Activated effector memory CD4-positive, alpha-beta T cell treated with anti-CD3 and anti-CD28 coated beads, Interleukin-2, amount 50 U/mL, for 16 hours (primary cell): ENCODE measurements at regions not wholly inside any gene's neighbourhood (a gene's known extent, or its start where the extent isn't known, plus 50 kb on each side); places are given as distances from the start of the nearest gene placed in this dataset.

Source experiments
- DNase-seq: peaks from one replicate; pipeline ENCODE4 v3.0.0-alpha.2; 2020

DNA sequence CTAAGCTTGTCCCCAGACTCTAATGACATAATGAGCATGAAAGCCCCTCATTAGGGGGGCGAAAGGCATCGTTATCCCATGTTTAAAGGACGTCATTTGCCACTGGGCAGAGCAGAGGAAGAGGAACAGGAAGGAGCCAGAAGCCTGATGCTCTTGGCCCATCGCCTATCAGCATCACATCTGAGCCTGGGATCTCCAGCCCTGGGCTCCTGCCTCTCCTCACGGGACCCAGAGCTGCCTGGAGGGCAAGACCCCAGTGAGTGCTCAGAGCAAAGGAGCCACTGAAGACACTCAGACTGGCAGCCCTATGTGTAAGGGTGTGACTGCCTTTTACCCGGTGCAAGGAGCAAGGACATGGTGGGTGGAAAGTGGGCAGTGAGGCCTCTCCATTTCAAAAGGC lies 115.0 kb upstream of the ZNF507 start:
- no peak for DNase-seq

DNA sequence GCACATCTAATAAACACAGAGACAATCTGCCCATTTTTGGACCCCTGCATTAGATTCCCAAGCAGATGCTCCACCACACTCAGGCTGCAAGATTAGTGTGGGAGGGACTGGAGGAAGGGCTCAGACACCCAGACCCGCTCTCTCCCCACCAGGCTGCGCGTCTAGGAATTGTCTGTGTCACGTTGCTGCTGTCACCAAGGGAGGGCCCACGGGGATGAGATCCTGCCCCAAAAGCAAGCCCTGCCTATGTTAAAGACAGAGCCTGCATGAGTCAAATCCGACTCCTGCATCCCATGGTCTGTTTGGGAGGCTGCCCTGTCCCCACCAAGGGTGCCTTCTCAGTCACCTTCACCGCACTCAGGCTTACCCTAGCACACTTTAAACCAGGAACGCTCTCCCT lies 114.4 kb upstream of the ZNF507 start:
- DNase-seq, result peak; percentile 50

- peak; percentile 25 for DNase-seq
Measured at GRCh38 chr19:32231691-32232090, 113.7 kb upstream of the ZNF507 start.

GRCh38 chr19:32232449-32232848 lies 113.0 kb upstream of the ZNF507 start:
- DNase-seq, result peak; percentile 49

DNA sequence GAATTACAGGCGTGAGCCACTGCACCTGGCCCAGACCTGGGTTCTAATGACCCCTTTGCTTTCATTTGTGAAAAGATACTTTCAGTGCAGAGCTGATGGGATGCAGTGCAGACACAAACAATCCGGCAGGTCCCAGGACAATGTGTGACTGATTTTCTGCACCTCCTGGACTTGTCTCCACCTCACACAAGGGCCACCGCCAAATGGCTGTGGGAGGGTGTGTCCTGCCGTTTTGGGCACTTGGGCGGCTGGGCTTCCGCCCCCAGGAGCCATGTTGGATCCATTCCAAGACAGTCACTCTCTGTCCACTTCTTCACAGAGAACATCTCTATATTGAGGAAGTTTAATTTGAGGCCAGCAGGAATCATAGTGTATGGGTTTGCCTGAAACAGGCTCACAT lies 112.3 kb upstream of the ZNF507 start:
- DNase-seq, result peak; percentile 31

DNA sequence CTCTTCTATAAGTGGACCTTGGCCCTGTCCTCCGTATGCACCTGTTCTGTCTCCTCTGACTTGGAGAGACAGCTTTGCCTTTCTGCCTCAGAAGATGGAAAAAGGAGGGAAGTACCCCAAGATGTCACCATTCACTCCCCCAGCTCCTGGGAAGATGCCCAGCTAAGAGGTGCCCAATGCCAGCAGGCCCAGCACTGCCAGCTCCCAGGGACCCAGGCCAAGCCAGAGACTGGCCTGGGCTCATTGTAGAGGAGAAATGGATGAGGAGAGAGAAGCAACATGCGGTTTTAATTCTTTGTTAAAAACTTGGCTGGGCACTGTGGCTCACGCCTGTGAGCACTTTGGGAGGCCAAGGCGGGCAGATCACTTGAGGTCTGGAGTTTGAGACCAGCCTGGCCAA lies 111.5 kb upstream of the ZNF507 start:
- DNase-seq, result peak; percentile 42

- DNase-seq, result no peak
Measured at GRCh38 chr19:32234663-32235217, 110.7 kb upstream of the ZNF507 start.

DNA sequence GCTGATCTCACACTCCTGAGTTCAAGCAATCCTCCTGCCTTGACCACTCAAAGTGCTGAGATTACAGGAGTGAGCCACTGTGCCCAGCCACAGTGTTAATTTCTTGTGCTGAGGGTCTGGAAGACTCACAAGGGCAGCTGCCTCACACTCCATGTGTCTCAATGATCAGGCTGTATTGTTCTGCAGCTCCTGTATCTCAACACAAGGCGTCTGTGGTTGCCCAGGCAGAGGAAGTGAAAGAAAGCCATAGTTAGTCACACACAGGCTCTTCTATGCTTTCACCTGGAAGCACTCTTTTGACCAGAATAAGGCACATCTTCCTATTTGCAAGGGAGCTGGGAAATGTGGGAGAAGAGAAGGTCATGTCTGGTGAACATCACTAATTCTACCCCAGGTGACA lies 107.3 kb upstream of the ZNF507 start:
- DNase-seq, result no peak

DNA sequence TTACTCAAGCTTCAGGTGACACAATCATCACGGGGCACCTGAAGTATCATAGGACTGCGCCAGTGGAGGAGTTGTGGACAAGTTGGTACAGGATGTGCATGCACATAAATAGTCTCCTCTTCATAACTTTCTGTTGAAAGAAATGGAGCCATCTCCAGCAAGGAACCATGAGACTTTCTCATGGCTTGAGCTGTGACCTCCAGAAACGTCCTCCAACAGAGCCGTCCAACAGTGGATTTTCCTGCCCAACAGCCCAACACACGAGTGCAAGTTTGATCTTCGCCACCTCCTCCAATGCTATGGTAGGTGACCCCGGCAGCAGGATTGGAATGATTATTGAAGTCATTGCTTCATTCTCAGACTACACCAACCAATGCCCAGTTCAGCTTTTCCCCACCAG lies 105.1 kb upstream of the ZNF507 start:
- no peak for DNase-seq

DNA sequence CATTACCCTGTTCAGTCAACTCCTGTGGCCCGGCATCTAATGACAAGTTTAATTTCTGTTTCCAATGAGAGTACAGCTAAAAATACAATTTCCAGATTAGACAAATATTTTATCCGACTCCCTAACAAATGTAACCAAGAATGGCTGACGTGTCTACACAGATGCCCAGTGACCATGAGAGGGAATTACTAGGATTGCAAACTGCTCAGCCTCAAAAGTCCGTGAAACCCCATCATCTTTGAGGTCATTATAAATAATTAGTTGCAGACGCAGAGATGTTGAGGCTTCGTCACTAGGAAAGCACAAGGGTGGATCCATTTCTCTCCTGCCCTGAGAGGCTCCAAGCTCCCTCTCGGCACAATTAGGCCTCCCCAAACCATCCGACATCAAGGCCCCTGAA lies 104.1 kb upstream of the ZNF507 start:
- no peak for DNase-seq

GRCh38 chr19:32241932-32242710 lies 103.3 kb upstream of the ZNF507 start:
- no peak for DNase-seq

GRCh38 chr19:32246006-32246405 lies 99.4 kb upstream of the ZNF507 start:
- DNase-seq, result no peak

- DNase-seq, result no peak
Measured at GRCh38 chr19:32251634-32252332, 93.6 kb upstream of the ZNF507 start.

DNA sequence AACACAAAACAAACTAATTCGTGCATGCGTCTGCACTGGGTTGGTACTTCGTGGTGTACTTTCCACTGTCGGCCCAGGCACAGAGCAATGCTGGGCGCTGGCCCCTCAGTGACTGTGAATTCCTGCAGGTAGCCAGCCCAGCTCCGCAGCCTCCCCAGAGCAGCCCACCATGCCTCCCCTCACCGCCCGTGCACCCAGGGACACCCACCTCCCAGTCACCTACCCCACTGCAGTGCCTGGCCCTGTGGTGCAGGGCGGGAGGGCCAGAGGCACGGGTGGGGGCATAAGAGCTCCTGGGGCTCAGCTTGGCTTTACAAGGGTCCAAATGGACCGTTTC lies 93.1 kb upstream of the ZNF507 start:
- no peak for DNase-seq

DNA sequence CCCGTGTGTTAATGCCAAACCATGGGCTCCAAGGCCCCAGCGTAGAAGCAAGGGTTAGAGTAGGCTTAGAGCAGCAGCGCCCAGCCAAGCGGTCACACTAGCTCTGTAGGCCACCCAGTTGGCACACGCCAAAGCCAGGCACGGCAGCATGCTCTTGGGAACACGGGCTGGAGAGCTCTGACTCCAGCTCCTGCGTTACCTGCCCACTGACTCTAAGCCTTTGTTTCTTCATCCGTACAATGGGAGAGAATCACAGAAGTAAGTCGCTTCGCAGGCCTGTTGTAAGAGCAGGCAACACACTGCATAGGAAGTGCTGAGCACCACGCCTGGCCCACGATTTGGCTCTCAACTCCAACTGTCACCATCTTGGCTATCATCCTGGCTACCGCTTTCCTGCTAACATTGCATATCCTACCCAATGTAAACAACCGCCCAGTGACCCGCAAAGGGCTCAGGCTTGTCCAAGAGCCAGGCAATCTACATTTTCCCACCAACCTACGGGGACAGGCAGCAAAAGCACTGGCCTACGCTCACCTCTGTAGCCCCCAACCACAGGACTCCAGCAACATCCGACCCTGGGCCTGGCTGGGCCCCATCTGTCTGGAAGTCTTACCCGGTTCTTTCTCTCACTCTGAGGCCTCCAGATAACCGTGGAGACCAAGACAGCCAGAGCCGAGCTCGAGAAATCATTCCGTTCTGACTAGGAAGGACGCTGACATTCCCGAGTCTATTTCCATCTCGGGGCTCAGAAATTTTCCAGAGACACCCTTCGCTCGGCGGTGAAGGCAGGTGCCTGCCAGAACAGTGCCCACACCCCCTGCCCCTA lies 91.5 kb upstream of the ZNF507 start:
- no peak for DNase-seq

GRCh38 chr19:32254509-32254890 lies 90.9 kb upstream of the ZNF507 start:
- DNase-seq, result no peak

DNA sequence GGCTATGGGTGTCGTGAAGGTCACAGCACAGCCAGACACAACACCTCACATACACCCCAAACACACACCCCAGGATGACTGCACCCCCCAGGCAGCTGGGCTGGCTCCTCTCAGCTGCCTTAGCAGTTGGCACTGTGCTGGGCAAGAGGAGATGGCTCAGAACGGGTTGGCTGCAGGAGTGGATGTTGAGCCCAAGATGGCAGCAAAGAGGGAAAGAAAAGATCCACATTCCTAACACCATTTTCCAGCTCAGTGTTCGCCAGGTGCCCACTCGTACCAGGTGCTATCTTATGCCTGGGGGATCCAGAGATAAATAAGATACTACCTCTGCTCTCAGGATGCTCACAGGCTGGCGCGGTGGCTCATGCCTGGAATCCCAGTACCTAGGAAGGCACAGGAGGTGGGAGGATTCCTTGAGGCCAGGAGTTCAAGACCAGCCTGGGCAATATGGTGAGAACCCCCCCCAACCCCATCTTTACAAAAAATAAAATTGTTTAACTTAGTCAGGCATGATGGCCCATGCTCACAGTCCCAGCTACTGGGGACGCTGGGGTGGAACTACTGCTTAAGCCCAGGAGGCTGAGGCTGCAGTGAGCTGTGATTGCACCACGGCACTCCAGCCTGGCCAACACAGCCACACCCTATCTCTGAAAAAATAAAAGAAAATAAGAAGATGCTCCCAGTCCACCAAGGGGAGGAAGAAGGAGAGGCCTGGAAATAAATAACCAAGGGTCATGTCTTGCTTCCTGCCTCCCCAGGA lies 89.7 kb upstream of the ZNF507 start:
- no peak for DNase-seq

DNA sequence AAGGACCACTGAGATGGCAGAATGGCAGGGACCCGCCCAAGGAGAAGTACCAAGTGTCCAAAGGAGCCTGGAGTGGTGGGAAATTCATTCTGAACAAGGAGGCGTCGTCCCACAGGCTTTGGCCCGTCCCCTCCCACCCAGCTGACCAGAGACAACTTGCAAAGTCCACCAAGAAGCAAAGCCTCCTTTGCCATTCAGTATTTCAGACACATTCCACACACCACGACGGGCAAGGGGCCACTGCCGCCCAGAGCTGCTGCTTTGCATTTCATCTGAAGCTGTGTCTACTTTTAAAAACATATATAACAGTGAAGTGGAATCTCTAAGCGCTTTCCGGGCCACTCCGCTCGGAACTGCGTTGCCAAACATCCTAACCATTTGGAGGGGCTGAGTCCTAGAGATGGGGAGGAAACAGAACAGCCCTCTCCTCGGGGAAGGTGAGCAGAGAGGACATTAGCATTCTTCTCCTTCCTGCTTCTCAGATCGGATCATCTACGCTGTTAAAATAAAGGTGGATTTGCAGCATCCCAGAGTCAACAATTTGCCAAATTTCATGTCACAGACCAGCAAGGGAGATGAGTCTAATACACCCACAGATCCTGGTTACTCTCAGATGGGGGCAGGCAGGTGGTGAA lies 89.0 kb upstream of the ZNF507 start:
- no peak for DNase-seq

DNA sequence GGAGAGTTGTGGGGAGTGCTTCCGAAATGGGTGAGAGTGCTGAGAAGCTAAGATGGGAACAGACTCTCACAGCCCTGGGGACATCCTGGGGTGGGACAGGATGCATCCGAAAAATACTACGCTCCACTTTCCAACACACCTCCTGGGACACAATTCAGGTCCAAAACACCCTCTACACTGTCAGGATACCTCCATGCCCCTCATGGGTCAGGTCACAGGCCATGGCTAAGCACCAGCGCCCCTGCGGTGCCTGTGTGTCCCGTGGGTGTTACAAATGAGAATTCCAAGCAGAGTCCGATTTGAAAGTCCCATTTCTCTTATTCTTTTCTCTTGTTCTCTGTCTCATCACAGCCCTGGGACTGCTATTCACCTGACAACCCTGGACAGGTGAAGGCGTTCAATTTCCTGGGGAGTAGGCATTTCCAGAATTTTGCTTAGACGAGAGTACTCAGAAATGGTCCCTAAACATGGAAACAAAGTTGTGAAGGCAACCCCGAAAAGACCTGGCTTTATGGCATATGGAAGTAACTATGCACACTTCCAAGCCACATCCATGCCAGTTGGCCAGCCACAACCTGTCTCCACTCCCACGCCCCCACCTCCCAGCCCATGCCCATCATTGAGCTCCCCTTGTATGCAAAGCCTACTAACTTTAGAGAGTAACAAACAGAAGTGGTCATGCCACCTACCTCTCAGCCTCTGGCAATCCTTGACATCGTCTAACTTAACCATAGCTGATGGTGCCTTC lies 87.9 kb upstream of the ZNF507 start:
- DNase-seq, result no peak

GRCh38 chr19:32258167-32258566 lies 87.2 kb upstream of the ZNF507 start:
- no peak for DNase-seq

- DNase-seq, result no peak
Measured at GRCh38 chr19:32264568-32264967, 80.8 kb upstream of the ZNF507 start.

GRCh38 chr19:32265995-32266394 lies 79.4 kb upstream of the ZNF507 start:
- DNase-seq, result no peak
